NAMALWA (cell line): ENCODE measurements at regions not wholly inside any gene's neighbourhood (a gene's known extent, or its start where the extent isn't known, plus 50 kb on each side); places are given as distances from the start of the nearest gene placed in this dataset.

Source experiments
- DNase-seq: peaks from one replicate; pipeline ENCODE4 v3.0.0-alpha.2; 2015; ENCODE audit warnings: low spot score

DNA sequence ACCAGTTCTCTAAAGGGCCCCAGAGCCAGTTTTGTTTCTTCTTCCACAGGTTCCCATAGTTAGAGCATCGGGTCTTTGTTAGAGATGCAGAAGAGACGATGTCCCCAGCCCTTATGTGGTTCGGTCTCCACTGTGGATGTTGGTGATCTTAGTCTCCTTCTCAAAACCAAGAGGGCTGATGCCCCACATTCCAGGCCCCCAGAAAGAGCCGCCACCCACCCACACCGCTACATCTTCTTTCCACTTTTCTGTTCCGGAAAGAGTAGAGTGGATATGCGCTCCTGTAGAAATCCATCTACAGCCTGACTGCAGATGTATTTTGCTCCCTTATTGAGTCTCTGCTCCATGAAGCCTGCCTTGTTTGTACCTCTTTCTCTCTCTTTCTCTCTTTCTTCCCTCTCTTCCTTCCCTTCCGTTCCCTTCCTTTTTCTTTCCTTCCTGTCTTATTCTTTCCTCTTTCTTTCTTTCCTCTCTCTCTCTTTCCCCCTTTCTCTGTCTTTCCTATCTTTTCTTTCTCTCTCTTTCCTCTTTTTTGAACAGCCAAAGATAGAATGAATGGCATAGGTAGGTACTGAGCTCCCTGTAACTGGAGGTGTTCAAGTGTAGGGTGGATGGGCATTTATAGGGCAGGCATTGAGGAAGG is 224.3 kb downstream of the SEC14L1 start:
- DNase-seq = no peak

GRCh38 chr17:77365584-77366186 is 224.9 kb downstream of the SEC14L1 start:
- no peak for DNase-seq

GRCh38 chr17:77366206-77366557 is 225.4 kb downstream of the SEC14L1 start:
- DNase-seq = no peak

- DNase-seq = no peak
Observed at GRCh38 chr17:77366558-77367245, 225.9 kb downstream of the SEC14L1 start.

GRCh38 chr17:77369544-77369971 is 228.8 kb downstream of the SEC14L1 start:
- DNase-seq = no peak

DNA sequence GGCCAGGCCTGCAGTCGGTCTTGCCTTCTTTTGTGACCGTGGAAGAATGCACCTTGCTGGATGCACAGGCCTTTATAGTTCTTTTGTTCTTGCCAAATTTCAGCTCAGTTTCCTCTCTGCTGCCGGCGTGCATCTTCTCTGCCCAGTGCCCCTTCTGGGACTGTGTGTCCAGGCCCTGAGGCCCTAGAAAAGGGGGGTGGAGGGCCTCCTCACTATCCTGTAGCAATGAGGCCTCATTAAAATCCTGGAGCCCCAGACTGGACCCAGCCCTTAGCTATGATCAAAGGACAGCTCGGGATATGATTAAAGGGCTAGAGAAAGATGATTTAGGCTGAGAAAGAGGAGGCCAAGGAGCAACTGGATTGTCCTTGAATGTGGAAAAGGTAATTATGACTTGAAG is 229.8 kb downstream of the SEC14L1 start:
- DNase-seq = no peak

- DNase-seq = no peak
Observed at GRCh38 chr17:77371117-77371887, 230.5 kb downstream of the SEC14L1 start.

DNA sequence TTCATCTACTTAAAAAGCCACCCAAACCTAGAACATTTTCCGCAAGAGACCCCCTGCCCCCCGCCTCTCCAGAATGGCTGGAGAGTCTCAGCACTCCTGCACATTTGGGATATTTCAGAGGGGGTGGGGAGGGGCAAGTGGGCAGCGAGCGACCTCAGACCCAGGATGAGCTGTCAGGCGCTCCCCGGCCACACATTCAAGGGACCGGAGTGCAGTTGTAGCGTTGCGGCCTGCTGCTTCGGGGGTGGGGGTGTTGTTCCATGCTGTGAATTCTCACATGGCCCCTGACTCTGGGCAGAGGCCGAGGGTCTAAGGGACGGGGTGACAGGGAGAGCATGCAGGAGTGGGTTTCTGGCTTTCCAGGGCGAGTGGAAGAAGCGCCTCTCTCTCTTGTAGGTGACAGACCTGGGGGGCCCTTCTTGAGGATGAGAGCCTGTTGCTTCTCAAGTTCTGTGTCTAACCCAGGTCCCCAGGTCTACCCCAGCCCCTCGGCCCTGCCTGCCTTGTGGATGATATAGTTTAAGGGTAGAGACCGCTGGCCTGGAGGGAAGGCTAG is 231.2 kb downstream of the SEC14L1 start:
- no peak for DNase-seq

GRCh38 chr17:77372444-77373298 is 231.9 kb downstream of the SEC14L1 start:
- DNase-seq = peak; percentile 72

DNA sequence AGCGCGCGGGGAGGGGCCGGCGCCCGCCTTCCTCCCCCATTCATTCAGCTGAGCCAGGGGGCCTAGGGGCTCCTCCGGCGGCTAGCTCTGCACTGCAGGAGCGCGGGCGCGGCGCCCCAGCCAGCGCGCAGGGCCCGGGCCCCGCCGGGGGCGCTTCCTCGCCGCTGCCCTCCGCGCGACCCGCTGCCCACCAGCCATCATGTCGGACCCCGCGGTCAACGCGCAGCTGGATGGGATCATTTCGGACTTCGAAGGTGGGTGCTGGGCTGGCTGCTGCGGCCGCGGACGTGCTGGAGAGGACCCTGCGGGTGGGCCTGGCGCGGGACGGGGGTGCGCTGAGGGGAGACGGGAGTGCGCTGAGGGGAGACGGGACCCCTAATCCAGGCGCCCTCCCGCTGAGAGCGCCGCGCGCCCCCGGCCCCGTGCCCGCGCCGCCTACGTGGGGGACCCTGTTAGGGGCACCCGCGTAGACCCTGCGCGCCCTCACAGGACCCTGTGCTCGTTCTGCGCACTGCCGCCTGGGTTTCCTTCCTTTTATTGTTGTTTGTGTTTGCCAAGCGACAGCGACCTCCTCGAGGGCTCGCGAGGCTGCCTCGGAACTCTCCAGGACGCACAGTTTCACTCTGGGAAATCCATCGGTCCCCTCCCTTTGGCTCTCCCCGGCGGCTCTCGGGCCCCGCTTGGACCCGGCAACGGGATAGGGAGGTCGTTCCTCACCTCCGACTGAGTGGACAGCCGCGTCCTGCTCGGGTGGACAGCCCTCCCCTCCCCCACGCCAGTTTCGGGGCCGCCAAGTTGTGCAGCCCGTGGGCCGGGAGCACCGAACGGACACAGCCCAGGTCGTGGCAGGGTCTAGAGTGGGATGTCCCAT is 232.8 kb downstream of the SEC14L1 start:
- DNase-seq = peak; percentile 80

- peak; percentile 93 for DNase-seq
Observed at GRCh38 chr17:77374170-77374936, 233.6 kb downstream of the SEC14L1 start.

DNA sequence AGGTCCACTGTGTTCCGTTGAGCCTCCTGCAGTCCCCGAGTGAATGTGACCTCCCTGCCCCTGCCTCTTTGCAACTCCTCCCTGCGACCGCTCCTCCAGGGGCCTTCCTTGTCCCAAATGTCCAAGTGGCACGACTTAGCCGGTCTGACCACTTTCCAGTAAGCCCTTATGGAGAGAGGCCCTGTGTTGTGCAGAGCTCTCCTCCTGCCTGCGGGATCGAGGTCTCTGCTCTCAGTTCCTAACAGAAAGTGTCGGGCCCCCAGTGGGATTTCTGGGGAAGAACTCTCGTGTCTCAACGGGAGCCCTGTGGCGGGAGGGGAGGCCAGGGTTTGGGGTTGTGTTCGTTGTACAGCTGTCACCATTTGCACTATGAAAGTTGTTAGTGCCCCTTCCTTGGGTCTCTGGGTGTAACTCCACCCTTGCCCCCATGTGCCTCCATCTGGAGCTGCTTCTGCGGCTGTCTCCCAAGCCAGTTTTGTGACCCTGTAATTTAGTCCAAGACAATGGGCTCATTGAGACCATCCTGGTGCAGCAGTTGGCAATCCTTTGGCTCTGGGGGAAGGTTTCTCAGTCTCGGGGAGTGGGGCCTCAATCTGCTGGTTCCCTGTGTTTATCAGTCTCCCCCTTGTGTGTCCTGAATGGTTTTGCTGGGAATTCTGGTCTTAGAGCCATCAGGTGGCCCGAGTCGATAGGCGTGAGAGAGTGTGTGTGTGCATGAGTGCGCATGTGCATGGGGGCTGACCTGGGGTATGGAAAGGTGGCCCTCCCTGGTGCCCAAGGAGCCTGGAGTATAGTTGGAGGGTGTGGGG is 234.5 kb downstream of the SEC14L1 start:
- DNase-seq = no peak

DNA sequence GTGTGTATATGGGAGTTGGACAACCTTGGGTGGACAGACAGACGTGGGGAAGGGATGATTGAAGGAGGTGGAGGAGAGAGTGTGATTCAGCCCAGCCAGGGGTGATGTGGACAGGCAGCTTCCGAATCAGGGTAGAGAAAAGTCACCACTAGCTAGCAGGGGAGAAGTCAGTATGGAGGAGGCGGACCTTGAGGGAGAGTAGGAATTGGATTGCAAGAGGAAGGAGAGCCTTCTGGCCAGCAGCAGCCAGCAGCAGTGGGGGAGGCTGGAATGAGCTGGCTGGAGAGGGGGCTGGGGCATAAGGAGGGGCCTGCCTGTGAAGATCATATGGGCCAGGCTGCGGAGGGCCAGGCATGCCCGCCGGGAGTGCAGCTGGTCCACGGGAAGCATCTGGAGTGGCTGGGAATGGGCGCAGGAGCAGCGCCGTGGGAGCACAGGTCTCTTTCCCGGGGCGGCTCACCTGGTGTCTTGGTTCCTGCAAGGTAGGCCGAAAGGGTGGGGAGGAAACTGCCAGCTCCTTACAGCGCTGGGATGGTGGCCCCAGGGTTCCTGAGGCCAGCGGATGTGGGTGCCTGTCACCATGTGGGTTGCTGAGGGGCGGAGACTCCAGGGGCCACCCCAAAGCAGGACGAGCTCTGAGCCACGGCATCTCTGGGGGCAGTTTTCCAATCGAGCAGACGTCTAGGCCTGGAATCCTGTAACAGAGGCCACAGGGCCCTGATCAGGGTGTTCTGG is 235.3 kb downstream of the SEC14L1 start:
- no peak for DNase-seq

DNA sequence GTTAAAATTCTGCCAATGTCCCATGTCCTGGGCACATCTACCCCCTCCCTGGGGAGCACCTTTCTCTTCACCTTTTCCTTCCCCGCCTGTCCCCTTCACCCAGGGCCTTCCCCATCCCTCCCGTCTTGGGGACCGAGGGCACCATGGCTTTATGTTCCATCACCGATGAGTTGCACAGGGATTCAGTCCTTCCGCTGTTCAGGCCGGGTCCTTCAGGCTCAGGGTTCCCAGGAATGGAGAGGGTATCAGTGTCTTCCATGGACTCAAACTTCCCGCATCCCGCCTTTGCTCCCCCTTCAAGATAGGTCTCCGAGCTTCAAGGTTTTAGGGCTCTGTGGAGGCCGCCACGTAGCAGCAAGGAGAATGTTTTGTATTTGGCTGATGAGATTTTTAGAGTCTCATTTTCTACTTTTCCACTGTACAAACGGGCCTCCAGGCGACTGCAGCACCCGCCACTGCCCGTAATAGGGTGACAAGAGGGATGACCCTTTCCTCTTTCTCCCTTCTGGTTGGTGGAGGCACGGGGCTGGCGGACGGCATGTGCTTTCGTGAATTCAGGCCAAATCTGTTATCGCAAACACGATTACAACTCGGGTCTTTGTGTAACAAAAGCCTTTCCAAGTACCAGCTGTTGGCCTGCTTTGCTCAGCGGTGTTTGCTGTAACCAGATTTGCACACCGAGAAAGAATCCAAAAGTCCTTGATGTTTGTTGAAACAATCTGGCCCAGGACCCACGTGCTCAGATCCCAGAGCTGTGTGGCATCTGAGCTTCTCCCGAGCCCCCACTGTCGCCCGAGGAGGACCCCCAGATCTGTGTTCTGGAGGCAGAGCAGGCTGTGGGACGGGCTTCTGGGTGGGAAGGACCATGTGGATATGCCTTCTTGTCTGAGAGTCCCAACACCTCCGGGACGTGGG is 236.3 kb downstream of the SEC14L1 start:
- no peak for DNase-seq

GRCh38 chr17:77377710-77378235 is 237.0 kb downstream of the SEC14L1 start:
- no peak for DNase-seq

GRCh38 chr17:77378318-77379064 is 237.7 kb downstream of the SEC14L1 start:
- no peak for DNase-seq
